ENCODE measurements at regions not wholly inside any gene's neighbourhood (a gene's known extent, or its start where the extent isn't known, plus 50 kb on each side); places are given as distances from the start of the nearest gene placed in this dataset.

DNA sequence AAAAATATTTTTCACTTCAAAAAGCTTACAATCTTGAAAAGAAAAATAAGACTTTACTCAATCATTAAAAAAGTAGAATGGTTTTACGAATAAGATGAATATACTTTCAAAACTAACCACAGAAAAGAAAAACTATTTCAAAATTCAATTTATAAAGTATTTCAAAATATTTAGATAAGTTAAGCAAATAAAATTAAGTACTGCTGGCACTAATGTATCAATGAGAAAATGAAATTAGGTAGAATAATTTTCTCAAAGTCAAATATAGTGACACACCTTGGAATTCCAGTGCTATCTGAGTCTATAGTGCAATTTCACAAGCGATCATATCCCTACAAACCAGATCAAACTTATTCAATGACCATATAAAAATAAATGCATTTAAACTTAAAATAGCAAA, 109.8 kb upstream of the SEMA3A start:
- Histone ChIP-seq H3F3A (replicated peaks; ENCODE audit: low read depth) (no peaks in the 10 kb centered on the region), H3K27me3 (ENCODE audit: insufficient read depth) (no peaks in the 10 kb centered on the region), H3K9me2 (ENCODE audit: insufficient read depth) (peaks cover 4% of the 10 kb centered on the region; the same call in 1 of the 2 replicates), H3K4me1 (ENCODE audit: insufficient read depth) (peaks cover 4% of the 10 kb centered on the region; the same call in 1 of the 2 replicates), H3K4me2 (no peak overlapping the region), H4K20me1 (replicated peaks; ENCODE audit: insufficient read depth) (no peaks in the 10 kb centered on the region), H3K27ac (ENCODE audit: low read depth) (no peak overlapping the region), H2AFZ (no peak overlapping the region), H3K4me3 (no peak overlapping the region), H3K79me2 (replicated peaks; ENCODE audit: insufficient read depth) (no peaks in the 10 kb centered on the region), H3K36me3 (ENCODE audit: insufficient read depth) (no peaks in the 10 kb centered on the region)
- no peaks in the 10 kb centered on the region for H3K36me3 Mint-ChIP-seq (ENCODE audit: low read depth)
- no peak overlapping the region for H3K27ac Mint-ChIP-seq
- H3K27me3 Mint-ChIP-seq (ENCODE audit: insufficient read depth, low read depth, poor library complexity) = peaks cover 2% of the 10 kb centered on the region
- H3K4me3 Mint-ChIP-seq = no peak overlapping the region
- no peaks in the 10 kb centered on the region for H3K9me3 Mint-ChIP-seq
- peaks cover 4% of the 10 kb centered on the region; the same call in 2 of the 3 replicates for H3K4me1 Mint-ChIP-seq
- no peak for TF ChIP-seq EZH2phosphoT487 (IDR thresholded peaks at IDR 0.05; ENCODE audit: unreplicated experiment)
- no peak for TF ChIP-seq EZH2 (IDR thresholded peaks at IDR 0.05; ENCODE audit: low read depth, unreplicated experiment)
- TF ChIP-seq ZNF331 (CRISPR knock-in tag; IDR thresholded peaks at IDR 0.05; ENCODE audit: low read depth) = no peak
- TF ChIP-seq JUNB (IDR thresholded peaks at IDR 0.05; ENCODE audit: unreplicated experiment) = no peak
- no peak for TF ChIP-seq ZNF114 (CRISPR knock-in tag; IDR thresholded peaks at IDR 0.05)
- TF ChIP-seq, protein P1, sequence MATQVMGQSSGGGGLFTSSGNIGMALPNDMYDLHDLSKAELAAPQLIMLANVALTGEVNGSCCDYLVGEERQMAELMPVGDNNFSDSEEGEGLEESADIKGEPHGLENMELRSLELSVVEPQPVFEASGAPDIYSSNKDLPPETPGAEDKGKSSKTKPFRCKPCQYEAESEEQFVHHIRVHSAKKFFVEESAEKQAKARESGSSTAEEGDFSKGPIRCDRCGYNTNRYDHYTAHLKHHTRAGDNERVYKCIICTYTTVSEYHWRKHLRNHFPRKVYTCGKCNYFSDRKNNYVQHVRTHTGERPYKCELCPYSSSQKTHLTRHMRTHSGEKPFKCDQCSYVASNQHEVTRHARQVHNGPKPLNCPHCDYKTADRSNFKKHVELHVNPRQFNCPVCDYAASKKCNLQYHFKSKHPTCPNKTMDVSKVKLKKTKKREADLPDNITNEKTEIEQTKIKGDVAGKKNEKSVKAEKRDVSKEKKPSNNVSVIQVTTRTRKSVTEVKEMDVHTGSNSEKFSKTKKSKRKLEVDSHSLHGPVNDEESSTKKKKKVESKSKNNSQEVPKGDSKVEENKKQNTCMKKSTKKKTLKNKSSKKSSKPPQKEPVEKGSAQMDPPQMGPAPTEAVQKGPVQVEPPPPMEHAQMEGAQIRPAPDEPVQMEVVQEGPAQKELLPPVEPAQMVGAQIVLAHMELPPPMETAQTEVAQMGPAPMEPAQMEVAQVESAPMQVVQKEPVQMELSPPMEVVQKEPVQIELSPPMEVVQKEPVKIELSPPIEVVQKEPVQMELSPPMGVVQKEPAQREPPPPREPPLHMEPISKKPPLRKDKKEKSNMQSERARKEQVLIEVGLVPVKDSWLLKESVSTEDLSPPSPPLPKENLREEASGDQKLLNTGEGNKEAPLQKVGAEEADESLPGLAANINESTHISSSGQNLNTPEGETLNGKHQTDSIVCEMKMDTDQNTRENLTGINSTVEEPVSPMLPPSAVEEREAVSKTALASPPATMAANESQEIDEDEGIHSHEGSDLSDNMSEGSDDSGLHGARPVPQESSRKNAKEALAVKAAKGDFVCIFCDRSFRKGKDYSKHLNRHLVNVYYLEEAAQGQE (IDR thresholded peaks at IDR 0.05; ENCODE audit: unreplicated experiment) = no peak
- no peak for TF ChIP-seq STAT1 (IDR thresholded peaks at IDR 0.05; ENCODE audit: unreplicated experiment)
- TF ChIP-seq, protein P2, sequence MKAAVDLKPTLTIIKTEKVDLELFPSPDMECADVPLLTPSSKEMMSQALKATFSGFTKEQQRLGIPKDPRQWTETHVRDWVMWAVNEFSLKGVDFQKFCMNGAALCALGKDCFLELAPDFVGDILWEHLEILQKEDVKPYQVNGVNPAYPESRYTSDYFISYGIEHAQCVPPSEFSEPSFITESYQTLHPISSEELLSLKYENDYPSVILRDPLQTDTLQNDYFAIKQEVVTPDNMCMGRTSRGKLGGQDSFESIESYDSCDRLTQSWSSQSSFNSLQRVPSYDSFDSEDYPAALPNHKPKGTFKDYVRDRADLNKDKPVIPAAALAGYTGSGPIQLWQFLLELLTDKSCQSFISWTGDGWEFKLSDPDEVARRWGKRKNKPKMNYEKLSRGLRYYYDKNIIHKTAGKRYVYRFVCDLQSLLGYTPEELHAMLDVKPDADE (IDR thresholded peaks at IDR 0.05) = no peak
- ATAC-seq (no peak), DNase-seq (ENCODE audit: low spot score) (no peak)

DNA sequence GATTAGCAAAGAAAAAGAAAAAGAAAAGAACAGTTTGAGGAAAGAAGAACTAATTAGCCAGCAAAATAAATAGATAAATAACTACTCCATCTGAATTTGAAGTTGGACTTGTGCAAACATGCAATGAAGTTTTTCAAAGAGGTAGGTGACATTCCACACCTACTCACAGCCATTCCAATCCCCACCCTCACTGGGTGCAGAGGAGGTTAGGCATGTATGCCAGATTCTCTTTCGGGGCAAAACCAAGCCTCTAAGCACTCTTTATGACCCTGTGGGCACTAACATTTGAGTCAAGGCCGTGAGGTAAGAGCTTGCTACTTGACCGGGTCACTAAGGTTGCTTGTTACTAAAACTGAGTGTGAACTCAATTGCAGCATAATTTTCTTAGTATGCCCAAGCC, 108.4 kb upstream of the SEMA3A start:
- no peaks in the 10 kb centered on the region for H3K9me3 Mint-ChIP-seq
- Histone ChIP-seq H3K4me1 (ENCODE audit: insufficient read depth) (peaks cover 4% of the 10 kb centered on the region; the same call in 1 of the 2 replicates), H3K79me2 (replicated peaks; ENCODE audit: insufficient read depth) (no peaks in the 10 kb centered on the region), H2AFZ (no peak overlapping the region; the same call in 1 of the 2 replicates), H3K36me3 (ENCODE audit: insufficient read depth) (no peaks in the 10 kb centered on the region), H3K4me3 (no peak overlapping the region), H3F3A (replicated peaks; ENCODE audit: low read depth) (no peaks in the 10 kb centered on the region), H3K27ac (ENCODE audit: low read depth) (no peak overlapping the region), H4K20me1 (replicated peaks; ENCODE audit: insufficient read depth) (no peaks in the 10 kb centered on the region), H3K27me3 (ENCODE audit: insufficient read depth) (no peaks in the 10 kb centered on the region), H3K4me2 (no peak overlapping the region), H3K9me2 (ENCODE audit: insufficient read depth) (no peaks in the 10 kb centered on the region)
- H3K27ac Mint-ChIP-seq = no peak overlapping the region
- no peak overlapping the region for H3K4me3 Mint-ChIP-seq
- no peaks in the 10 kb centered on the region for H3K27me3 Mint-ChIP-seq (ENCODE audit: insufficient read depth, low read depth, poor library complexity)
- DNase-seq (ENCODE audit: low spot score) (peak; percentile 33), ATAC-seq (no peak; the same call in 2 of the 3 replicates)
- H3K4me1 Mint-ChIP-seq = peaks cover 4% of the 10 kb centered on the region; the same call in 2 of the 3 replicates
- no peaks in the 10 kb centered on the region for H3K36me3 Mint-ChIP-seq (ENCODE audit: low read depth)
- no peak for TF ChIP-seq EZH2phosphoT487 (IDR thresholded peaks at IDR 0.05; ENCODE audit: unreplicated experiment)
- TF ChIP-seq EZH2 (IDR thresholded peaks at IDR 0.05; ENCODE audit: low read depth, unreplicated experiment) = no peak
- TF ChIP-seq, protein P3, sequence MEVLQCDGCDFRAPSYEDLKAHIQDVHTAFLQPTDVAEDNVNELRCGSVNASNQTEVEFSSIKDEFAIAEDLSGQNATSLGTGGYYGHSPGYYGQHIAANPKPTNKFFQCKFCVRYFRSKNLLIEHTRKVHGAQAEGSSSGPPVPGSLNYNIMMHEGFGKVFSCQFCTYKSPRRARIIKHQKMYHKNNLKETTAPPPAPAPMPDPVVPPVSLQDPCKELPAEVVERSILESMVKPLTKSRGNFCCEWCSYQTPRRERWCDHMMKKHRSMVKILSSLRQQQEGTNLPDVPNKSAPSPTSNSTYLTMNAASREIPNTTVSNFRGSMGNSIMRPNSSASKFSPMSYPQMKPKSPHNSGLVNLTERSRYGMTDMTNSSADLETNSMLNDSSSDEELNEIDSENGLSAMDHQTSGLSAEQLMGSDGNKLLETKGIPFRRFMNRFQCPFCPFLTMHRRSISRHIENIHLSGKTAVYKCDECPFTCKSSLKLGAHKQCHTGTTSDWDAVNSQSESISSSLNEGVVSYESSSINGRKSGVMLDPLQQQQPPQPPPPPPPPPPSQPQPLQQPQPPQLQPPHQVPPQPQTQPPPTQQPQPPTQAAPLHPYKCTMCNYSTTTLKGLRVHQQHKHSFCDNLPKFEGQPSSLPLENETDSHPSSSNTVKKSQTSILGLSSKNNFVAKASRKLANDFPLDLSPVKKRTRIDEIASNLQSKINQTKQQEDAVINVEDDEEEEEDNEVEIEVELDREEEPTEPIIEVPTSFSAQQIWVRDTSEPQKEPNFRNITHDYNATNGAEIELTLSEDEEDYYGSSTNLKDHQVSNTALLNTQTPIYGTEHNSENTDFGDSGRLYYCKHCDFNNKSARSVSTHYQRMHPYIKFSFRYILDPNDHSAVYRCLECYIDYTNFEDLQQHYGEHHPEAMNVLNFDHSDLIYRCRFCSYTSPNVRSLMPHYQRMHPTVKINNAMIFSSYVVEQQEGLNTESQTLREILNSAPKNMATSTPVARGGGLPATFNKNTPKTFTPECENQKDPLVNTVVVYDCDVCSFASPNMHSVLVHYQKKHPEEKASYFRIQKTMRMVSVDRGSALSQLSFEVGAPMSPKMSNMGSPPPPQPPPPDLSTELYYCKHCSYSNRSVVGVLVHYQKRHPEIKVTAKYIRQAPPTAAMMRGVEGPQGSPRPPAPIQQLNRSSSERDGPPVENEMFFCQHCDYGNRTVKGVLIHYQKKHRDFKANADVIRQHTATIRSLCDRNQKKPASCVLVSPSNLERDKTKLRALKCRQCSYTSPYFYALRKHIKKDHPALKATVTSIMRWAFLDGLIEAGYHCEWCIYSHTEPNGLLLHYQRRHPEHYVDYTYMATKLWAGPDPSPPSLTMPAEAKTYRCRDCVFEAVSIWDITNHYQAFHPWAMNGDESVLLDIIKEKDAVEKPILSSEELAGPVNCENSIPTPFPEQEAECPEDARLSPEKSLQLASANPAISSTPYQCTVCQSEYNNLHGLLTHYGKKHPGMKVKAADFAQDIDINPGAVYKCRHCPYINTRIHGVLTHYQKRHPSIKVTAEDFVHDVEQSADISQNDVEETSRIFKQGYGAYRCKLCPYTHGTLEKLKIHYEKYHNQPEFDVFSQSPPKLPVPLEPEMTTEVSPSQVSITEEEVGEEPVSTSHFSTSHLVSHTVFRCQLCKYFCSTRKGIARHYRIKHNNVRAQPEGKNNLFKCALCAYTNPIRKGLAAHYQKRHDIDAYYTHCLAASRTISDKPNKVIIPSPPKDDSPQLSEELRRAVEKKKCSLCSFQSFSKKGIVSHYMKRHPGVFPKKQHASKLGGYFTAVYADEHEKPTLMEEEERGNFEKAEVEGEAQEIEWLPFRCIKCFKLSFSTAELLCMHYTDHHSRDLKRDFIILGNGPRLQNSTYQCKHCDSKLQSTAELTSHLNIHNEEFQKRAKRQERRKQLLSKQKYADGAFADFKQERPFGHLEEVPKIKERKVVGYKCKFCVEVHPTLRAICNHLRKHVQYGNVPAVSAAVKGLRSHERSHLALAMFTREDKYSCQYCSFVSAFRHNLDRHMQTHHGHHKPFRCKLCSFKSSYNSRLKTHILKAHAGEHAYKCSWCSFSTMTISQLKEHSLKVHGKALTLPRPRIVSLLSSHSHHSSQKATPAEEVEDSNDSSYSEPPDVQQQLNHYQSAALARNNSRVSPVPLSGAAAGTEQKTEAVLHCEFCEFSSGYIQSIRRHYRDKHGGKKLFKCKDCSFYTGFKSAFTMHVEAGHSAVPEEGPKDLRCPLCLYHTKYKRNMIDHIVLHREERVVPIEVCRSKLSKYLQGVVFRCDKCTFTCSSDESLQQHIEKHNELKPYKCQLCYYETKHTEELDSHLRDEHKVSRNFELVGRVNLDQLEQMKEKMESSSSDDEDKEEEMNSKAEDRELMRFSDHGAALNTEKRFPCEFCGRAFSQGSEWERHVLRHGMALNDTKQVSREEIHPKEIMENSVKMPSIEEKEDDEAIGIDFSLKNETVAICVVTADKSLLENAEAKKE (CRISPR knock-in tag; IDR thresholded peaks at IDR 0.05) = no peak
- TF ChIP-seq NANOG (IDR thresholded peaks at IDR 0.05; ENCODE audit: borderline replicate concordance) = no peak
- TF ChIP-seq, protein P2 (IDR thresholded peaks at IDR 0.05) = no peak
- TF ChIP-seq STAT1 (IDR thresholded peaks at IDR 0.05; ENCODE audit: unreplicated experiment) = no peak

Data from GM23338 (cell line).